ENCODE measurements at regions not wholly inside any gene's neighbourhood (a gene's known extent, or its start where the extent isn't known, plus 50 kb on each side); places are given as distances from the start of the nearest gene placed in this dataset.

GRCh38 chr20:16885746-16886145, 137.6 kb downstream of the OTOR start:
- TF ChIP-seq CTCF (IDR thresholded peaks at IDR 0.05): no peak
- TF ChIP-seq POLR2A (IDR thresholded peaks at IDR 0.05): no peak
